ENCODE measurements at regions not wholly inside any gene's neighbourhood (a gene's known extent, or its start where the extent isn't known, plus 50 kb on each side); places are given as distances from the start of the nearest gene placed in this dataset.

DNA sequence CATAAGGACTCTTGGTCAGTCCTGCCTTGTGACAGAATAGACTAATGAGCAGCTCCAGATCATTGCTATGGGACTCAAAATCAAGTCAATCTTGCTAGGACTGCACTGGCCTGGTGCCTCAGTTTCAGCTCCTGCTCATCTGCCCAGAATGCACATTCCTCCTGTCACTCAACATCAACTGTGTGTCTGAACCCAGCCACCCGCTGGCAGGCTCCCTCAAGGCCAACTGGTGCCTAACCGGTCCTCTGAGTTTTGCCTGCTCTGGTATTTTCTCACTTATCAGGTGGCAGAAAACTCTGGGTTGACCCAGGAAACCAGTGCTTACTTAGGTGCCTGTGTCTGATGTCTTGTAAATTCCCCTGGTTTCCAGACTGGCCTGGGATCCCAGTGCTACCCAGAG, 297.7 kb downstream of the DHX35 start:
- peaks cover 3% of the 10 kb centered on the region for H3K4me1 Mint-ChIP-seq (ENCODE audit: low read depth)
- TF ChIP-seq CTCF (IDR thresholded peaks at IDR 0.05; ENCODE audit: unreplicated experiment), result no peak
- H3K36me3 Mint-ChIP-seq (ENCODE audit: insufficient read depth), result no peaks in the 10 kb centered on the region
- H3K27me3 Mint-ChIP-seq, result peaks cover 34% of the 10 kb centered on the region
- no peak overlapping the region for H3K27ac Mint-ChIP-seq
- H3K9me3 Mint-ChIP-seq (ENCODE audit: low read depth), result no peaks in the 10 kb centered on the region
- DNase-seq (ENCODE audit: low spot score, unreplicated experiment), result no peak
- no peak overlapping the region for H3K4me3 Mint-ChIP-seq (ENCODE audit: low read depth)

DNA sequence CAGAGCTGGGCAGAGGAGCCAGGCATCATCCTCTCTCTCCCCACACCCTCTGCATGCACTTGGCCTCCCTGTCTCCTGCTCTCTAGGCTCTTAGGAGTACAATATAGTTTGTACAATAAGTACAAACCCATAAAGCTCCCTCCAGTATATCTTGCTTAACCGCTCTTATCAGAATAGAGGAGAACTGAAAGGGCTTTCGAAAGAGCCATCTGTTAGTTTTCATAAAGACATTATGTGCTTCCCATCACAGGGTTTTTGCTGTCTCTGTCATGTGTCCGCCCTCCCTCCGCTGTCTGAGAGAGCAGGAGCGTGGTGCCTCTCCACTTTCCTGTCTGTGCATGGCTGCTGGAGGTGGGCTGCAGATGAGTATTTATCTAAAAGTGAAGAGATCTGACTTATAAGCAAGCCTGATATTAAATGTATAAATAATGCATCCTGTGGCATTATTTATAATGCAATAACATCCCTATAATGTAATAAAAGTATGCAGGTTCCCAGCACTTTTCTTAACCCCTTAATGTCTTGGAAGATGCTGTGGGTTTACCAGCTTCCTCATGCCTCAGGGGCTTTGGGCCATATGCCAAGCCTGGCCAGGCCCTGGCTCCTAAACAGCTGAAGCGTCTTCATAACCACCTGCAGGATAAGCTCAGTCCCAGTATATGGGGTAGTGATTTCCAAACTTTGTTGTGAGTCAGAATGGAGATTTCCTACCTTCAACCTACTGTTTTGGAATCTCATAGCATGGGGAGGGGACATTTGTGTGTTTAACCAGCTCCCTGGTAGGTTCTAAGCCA, 297.1 kb downstream of the DHX35 start:
- Mint-ChIP-seq H3K4me3 (ENCODE audit: low read depth) (no peak overlapping the region), H3K27me3 (peaks cover 34% of the 10 kb centered on the region)
- no peak for DNase-seq (ENCODE audit: low spot score, unreplicated experiment)

DNA sequence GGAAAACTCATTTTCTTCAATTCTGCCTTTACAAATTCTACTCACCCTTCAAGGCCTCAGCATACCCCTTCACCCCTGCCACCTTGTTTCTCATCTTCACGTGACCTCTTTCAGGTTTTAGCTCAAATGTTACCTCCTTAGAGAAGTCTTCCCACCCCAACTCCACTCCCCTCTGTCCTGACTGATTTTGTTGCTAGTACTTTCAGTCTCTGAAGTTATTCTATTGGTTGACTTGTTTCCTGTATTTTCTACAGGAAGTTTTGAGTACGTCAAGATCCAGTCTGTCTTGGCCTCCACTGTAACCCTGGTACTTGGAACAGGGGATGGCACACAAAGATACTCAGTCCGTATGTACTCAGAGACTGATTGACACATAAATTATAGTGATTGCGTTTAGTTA, 296.1 kb downstream of the DHX35 start:
- Mint-ChIP-seq H3K9me3 (ENCODE audit: low read depth) (no peaks in the 10 kb centered on the region), H3K36me3 (ENCODE audit: insufficient read depth) (no peaks in the 10 kb centered on the region), H3K4me3 (ENCODE audit: low read depth) (no peak overlapping the region), H3K27ac (no peak overlapping the region), H3K27me3 (peaks cover 31% of the 10 kb centered on the region), H3K4me1 (ENCODE audit: low read depth) (peaks cover 3% of the 10 kb centered on the region)
- DNase-seq (ENCODE audit: low spot score, unreplicated experiment), result no peak
- TF ChIP-seq CTCF (IDR thresholded peaks at IDR 0.05; ENCODE audit: unreplicated experiment), result no peak

More for the DNA sequence above, 297.1 kb downstream of the DHX35 start:
- no peaks in the 10 kb centered on the region for H3K36me3 Mint-ChIP-seq (ENCODE audit: insufficient read depth)
- no peak overlapping the region for H3K27ac Mint-ChIP-seq
- H3K4me1 Mint-ChIP-seq (ENCODE audit: low read depth), result peaks cover 3% of the 10 kb centered on the region
- TF ChIP-seq CTCF (IDR thresholded peaks at IDR 0.05; ENCODE audit: unreplicated experiment), result no peak
- no peaks in the 10 kb centered on the region for H3K9me3 Mint-ChIP-seq (ENCODE audit: low read depth)

DNA sequence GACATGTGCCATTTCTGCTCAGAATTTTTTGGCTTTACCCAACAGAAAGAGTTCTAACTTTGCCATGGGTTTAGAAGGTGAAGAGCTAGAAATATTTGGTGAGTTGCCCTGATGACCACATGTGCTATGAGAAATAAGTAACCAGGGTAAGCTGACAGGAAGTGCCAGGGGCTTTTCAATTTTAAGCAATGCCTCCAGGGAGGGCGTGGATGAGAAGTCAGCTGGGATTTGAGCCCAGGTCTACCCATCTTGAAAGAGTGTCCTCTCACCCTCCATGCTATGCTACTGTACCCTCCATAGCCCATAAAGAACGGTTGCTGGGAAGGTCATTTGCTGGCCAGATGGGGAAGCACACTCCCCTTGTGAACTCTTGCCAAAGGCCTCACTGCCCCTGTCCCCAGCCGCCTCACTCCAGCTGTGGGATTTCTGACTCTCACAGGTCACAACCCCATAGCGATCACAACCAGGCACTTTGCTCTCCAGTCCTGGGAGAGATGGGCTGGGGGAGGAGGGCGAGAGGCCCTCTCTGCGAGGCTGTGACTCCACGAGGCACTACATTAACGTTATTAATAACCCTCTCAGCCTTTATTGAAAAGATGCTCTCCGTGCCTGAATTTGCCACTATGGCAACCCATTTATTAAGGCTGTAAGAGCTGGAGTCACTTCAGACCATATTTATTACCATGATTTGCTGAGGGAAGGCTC, 291.1 kb downstream of the DHX35 start:
- no peaks in the 10 kb centered on the region for H3K36me3 Mint-ChIP-seq (ENCODE audit: insufficient read depth)
- no peaks in the 10 kb centered on the region for H3K9me3 Mint-ChIP-seq (ENCODE audit: low read depth)
- no peak for DNase-seq (ENCODE audit: low spot score, unreplicated experiment)
- H3K27me3 Mint-ChIP-seq, result peaks cover 19% of the 10 kb centered on the region
- no peak for TF ChIP-seq CTCF (IDR thresholded peaks at IDR 0.05; ENCODE audit: unreplicated experiment)
- no peak overlapping the region for H3K27ac Mint-ChIP-seq
- no peak overlapping the region for H3K4me3 Mint-ChIP-seq (ENCODE audit: low read depth)
- H3K4me1 Mint-ChIP-seq (ENCODE audit: low read depth), result no peaks in the 10 kb centered on the region

GRCh38 chr20:39252035-39252434, 289.9 kb downstream of the DHX35 start:
- TF ChIP-seq CTCF (IDR thresholded peaks at IDR 0.05; ENCODE audit: unreplicated experiment), result no peak
- no peak for DNase-seq (ENCODE audit: low spot score, unreplicated experiment)
- Mint-ChIP-seq H3K9me3 (ENCODE audit: low read depth) (no peaks in the 10 kb centered on the region), H3K4me1 (ENCODE audit: low read depth) (no peaks in the 10 kb centered on the region), H3K36me3 (ENCODE audit: insufficient read depth) (no peaks in the 10 kb centered on the region), H3K4me3 (ENCODE audit: low read depth) (no peak overlapping the region), H3K27ac (no peak overlapping the region), H3K27me3 (peaks cover 20% of the 10 kb centered on the region)

Data from progenitor cell of endocrine pancreas (in vitro differentiated cells).